ENCODE measurements at regions not wholly inside any gene's neighbourhood (a gene's known extent, or its start where the extent isn't known, plus 50 kb on each side); places are given as distances from the start of the nearest gene placed in this dataset.

DNA sequence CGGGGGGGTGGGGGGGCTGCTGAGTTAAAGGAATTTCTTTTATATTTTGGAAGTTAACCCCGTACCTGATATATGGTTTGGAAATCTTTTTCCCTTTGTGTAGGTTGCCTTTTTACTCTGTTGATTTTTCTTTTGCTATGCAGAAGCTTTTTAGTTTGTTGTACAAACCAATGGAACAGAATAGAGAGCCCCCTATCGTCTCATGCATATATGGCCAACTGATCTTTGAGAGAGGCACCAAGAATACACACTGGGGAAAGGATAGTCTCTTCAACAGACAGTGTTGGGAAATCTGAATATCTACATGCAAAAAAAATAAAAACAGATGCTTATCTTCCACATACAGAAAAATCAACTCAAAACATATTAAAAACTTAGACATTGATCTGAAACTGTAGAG is 647.8 kb upstream of the KLHL29 start:
- no peak for DNase-seq (ENCODE audit: low spot score)

DNA sequence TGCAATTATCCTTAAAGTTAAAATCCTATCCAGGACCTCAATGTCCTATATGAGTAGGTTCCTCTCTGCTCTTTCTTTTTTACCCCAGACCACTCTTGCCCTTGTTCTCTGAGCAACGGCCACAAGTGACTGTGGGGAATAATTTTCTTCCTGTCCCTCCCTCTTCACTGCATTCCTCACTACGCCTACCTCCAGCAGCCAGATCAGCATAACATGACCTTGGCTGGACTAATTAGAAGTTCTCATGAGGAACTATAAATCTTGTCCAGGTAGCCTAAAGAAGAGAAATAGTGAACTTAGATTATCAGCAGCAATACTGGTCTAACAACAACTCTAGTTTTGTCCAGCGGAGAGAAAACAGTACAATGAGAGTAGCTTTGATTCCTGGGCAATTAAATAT is 643.8 kb upstream of the KLHL29 start:
- no peak for DNase-seq (ENCODE audit: low spot score)

DNA sequence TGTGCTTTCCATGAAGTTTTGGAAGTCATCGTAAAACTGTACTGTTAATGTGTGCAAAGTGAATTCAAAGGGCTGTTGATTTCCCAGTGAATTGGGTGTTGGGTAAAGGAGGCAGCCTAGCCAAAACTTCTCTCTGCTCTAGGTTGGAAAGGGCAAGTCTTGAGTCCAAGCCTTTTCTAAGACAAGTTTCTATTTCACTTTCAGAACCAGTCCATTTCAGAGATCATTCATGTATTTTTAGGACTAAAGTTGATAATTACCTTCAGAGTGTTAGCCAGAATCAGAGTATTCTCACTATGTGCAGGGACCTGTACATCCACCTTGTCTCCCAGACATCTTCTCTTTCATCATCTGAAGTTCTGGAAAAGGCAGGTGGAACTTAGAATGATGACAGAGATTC is 636.1 kb upstream of the KLHL29 start:
- no peak for DNase-seq (ENCODE audit: low spot score)

DNA sequence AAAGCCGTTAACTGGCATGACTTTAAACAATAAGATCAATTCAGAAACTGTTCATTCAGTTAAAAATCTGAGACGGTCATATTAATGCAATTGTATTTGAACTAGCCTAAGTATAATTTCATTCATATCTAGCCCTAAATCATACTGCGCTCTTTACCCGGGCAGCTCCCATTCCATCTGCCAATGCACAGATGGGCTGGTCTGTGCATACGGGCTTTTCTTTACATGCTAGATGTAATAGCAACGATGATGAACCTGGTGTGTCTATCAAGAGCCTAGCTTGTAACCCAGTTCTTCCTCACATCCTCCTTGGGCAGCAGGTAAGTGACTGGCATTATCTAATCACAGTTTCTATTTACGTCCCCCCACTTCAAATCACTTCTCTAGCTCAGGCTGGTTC is 631.5 kb upstream of the KLHL29 start:
- DNase-seq (ENCODE audit: low spot score): no peak

DNA sequence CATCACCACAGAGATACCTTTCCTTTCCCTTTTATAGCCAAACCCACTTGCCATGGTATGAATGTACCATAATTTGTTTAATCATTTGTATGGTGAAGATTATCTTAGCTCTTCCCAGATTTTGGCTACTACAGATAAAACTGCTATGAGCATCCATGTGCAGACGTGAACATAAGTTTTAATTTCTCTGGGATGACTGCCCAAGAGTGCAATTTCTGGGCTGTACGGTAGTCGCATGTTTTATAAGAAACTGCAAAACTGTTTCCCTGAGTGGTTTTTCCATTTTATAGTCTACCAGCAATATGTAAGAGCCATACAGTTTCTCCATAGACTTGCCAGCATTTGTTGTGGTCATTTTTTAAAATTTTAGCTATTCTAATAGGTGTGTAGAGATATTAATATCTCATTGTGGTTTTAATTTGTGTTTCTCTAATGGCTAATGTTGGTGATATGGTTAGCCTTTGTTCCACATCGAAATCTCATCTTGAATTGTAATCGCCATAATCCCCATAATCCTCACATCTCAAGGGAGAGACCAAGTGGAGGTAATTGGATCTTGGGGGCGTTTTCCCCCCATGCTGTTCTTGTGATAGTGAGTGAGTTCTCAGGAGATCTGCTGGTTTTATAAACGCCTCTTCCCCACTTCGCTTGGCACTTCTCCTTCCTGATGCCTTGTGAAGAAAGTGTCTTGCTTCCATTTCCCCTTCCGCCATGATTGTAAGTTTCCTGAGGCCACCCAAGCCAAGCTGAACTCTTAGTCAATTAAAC is 628.5 kb upstream of the KLHL29 start:
- DNase-seq (ENCODE audit: low spot score): no peak

DNA sequence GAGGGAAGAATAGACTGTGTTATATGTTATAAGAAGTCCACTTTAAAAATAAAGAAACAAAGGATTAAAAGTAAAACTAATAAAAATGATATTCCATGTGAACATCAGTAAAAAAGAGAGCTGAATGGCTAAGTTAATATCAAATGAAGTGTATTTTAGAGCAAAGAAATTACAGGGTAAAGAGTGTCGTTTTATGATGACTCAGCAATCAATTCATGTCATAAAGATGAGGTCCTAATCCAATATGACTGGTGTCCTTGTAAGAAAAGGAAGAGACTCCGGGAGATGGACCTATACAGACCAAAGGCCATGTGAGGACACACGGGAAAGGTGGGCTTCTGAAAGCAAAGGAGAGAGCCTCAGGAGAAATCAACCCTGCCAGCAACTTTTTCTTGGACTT is 615.5 kb upstream of the KLHL29 start:
- DNase-seq (ENCODE audit: low spot score): no peak

DNA sequence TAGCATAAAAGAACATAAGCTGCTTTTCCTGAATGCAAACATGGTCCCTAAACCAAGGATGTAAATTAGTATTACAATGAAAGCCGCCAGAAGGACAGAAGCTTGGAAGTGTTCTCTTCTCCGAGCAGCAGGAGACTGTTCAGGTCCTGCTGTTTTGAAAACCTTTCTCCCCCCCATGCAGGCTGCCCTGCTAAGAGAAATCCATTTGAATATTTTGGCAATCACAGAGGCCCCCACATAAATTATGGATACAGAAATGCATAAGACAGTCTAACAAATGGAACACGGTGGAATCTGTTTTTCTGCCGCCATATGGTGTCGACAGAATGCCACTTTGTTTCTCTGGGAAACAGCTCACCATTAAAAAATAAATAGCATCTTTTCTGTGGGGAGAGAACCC is 600.4 kb upstream of the KLHL29 start:
- DNase-seq (ENCODE audit: low spot score): no peak

DNA sequence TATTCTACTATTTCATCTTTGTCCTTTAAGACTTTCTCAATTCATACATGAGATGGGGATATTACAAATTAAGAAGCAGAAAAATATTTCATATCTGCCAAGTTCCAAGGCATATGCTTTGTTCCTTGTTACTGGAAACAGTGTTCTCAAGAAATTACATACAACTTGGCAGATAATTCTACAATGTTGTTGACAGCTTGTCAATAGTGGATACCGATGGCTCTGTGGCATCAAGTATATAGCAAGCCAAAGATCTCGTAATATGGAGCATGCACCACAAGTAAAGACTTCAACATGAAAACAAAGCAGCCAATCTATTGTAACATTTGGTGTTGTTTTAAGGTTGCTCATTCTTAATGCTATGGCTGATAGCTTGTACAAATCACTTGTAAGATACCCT is 598.2 kb upstream of the KLHL29 start:
- no peak for DNase-seq (ENCODE audit: low spot score)

DNA sequence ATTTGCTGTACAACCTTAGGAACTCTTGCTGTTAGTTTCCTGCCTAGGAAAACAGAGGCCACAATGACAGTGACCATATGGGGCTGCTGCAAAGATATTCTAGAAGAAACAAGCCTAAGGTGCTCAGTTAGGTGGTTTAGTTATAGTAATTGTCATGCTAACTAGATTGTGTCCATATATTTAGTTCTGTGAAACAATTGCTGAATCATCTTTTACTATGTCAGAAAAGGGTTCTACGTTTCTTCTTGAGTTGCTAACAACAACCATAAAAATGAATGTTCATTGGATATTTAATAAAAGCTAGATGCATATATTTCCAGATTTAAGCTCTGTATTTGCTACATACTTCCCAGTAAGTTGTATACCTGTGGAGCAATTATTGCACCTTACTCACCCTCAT is 597.2 kb upstream of the KLHL29 start:
- DNase-seq (ENCODE audit: low spot score): no peak

DNA sequence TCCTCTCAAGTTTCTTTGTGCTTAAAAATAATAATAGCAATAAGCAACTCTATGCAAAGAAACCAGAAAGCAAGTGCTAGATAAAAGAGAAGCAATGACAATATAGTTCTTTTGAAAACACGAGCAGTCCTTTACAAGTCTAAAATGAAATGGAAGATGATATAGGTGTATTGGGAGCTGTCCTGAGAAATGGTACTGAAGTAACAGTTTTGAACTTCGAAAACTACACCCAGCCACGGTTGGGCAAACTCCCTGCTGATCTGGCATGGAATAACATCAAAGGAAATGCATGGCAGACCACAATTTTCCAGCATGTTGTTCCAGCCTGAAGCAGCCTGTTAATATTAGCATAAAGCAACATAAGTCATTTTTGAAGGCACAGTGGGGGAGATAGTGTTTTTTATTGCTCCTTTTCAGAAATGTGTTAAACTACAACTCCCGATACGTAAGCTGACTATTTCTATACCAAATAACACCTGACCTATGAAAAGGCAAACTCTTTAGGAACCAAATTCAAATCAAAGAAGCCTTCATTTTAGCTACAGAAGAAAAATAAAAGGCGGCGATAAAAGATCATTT is 596.1 kb upstream of the KLHL29 start:
- DNase-seq (ENCODE audit: low spot score): no peak

DNA sequence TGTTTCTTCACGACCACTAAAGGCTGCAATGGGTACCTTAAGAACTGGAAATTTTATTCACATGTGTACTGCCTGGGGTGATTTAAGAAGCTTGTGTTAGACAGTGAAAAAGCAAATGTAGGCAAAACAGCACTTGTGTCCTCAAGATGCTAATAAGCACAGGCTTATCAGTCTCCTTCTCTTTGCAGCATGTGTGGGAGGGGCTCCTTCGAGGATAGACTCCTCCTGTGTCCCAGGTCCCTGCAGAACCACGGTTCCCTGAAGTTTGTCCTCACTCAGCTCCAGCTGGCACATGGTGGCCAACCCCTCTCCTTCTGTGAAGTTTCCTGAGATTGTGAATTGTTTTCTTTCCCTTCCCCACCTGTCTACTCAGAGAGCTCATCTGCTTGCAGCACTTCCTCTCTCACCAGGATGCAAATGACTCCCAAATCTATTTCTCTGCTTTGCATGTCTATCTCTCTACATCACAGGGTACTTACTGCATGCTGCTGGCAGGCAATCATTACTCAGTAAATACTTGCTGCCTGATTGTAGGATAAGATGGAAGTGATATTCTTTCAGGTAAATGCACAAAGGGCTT is 589.6 kb upstream of the KLHL29 start:
- no peak for DNase-seq (ENCODE audit: low spot score)

DNA sequence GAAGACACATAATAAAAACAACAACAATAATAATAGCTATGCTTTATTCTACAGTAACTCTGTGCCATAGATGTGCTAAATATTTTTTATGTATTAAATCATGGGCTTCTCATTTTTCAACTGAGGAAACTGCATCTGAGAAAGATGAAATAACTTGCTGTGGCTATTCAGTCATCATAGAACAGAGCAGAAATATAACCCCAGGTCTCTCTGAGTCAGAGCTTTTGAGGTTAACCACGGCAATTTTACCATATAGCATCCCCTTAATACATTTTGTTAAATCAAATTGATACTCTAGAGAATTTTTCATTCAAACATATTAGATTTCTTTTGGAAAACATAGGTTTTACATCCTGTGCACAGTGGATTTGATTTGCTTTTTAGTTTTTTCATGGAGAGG is 586.6 kb upstream of the KLHL29 start:
- DNase-seq (ENCODE audit: low spot score): no peak

DNA sequence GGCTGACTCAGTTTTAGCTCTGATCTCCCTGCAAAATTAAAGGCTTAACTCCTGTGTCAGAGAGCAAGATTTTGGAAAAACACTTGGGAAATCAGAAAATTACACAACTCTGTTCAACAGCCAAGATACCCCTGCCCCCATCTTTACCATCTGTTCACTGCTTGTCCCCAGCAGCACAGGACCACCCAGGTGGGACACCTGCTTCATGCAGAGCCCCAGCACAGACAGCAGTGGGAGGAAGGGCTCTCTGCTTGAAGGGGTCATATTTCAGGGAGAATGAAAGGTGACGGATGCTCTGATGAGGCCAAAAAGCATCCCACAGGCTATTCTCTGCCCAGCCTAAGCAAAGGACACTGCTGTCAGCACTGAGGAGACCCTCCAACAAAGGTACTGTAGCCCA is 584.6 kb upstream of the KLHL29 start:
- no peak for DNase-seq (ENCODE audit: low spot score)

DNA sequence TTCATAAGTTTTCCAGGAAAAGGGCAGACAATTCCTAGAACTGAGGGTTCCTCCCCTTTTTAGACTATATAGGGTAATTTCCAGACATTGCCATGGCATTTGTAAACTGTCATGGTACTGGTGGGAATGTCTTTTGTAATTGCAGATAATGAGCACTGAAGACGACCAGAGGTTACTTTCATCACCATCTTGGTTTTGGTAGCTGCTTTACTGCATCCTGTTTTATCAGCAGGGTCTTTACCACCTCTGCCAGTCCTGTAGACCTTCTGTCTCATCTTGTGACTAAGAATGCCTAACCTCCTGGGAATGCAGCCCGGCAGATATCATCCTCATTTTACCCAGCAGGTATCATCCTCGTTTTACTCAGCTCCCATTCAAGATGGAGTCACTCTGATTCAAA is 583.9 kb upstream of the KLHL29 start:
- no peak for DNase-seq (ENCODE audit: low spot score)

DNA sequence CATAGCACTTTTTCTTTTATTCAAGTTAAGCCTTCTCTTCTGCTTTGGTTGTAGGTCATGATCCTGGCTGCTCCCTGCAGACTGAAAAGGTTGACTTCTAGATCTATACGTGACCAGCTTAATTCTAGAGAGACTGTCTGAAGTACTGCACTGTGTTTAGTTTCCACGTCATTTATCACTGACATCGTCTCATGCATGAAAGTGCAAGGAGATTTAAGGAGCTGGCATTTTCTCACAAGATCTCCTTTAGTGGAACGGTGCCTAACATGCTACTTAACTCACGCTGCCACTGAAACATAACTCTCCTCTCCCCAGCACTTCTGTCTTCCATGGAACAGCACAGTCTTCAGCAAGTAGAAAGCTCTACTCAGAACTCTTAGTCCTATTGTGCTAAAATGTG is 583.0 kb upstream of the KLHL29 start:
- DNase-seq (ENCODE audit: low spot score): no peak

DNA sequence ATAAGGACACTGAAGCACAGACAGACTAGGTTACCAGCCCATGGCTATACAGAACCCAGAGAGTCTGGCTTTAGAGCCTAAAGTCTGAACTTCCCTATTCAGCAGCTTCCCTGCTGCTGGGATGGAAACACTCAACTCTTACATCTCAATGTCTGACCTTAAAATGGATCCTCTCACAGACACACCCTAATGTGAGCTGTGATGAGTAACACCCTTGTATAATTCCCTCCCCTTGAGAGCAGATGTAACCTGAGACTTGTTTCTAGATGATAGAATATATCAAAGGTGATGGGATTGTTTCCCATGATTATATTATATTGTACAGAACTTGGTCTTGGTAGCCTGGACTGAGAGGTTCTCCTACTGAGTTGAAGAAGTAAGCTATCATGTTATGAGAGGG is 577.1 kb upstream of the KLHL29 start:
- no peak for DNase-seq (ENCODE audit: low spot score)

DNA sequence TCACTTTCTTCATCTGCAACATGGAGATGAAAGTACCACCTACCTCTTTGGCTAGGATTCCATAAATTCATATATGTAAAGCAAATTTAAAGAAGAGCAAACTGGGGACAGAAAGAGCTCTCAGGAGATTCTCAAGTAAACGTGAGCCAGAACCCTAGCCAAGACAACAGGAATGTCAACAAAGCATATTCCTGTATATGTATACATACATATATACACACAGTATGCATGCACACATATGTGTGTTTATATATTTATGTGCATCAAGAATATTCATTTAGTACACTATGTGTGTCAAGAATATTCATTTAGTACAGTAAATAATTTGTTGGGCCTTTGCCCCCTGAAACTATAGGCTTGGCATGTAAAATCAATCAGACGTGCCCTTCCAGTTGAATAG is 574.4 kb upstream of the KLHL29 start:
- DNase-seq (ENCODE audit: low spot score): no peak

DNA sequence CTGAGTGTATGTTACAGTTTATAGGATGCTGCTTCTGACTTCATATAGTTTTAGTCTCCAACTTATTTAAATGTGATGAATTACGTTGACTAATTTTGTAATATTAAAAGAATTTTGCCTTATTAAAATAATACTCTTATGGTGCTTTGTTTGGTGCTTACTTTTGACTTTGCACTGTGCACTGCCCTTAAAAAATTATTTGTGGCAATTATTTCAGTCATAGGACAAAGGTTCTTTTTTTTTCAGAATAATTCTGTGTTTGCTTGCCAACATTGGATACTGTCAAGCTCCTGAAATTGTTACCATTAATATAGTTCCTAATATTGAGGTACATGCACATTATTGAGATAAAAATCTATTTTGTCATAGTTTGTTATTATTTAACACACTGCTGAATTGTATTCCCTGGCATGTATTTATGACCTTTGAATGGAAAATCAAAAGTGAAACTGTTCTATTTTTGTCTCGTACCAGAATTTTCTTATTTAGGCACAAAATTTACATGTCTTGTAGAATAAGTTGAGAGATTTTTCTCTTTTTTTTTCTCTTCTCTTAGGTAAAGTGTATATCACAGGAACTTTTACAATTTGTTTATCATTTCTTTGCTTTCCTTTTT is 572.8 kb upstream of the KLHL29 start:
- no peak for DNase-seq (ENCODE audit: low spot score)

DNA sequence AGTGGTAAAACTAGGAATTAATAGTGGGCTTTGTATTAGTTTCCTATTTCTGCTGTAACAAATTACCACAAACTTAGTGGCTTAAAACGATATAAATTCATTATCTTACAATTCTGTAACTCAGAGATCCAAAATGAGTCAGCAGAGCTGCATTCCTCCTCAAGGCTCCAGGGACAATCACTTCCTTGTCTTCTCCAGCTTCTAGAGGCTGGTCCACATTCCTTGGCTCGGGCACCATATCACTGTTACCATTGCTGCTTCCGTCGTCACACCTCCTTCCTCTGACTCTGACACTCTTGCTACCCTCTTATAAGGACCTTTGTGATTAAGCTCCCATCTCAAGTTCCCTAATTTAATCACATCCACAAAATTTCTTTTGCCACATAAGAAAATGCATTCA is 567.8 kb upstream of the KLHL29 start:
- DNase-seq (ENCODE audit: low spot score): no peak

DNA sequence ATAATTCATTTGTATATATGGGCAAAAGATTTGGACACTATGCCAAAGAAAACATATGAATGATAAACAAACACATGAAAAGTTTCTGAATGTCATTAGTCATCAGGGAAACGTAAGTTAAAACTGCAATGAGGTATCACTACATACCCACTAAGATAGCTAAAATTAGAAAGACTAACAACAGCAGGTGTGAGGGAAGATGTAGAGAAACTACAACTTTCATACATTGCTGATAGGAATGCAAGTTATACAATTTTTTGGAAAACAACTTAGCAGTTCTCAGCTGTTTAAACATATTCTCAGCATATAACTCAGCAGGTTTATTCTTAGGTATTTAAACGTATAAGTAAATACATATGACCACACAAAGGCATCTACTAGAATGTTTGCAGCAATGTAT is 563.5 kb upstream of the KLHL29 start:
- no peak for DNase-seq (ENCODE audit: low spot score)

DNA sequence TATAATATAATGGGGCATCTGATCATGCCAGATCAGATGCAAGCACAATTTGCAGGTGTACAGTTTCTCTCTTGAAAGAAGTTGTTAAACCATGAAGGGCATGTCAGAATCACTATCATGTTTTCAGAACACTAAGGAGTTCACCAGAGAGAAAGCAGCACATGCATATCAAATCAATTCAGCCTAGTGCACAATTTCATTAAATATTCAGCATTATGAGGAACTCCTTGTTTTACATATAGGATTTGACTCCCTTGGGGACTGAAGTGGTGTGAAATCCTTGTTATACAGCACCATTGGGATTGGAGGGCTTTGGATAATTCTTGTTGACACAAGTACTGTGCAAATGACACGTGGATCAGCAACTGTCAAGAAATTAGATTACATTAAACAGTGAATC is 562.1 kb upstream of the KLHL29 start:
- no peak for DNase-seq (ENCODE audit: low spot score)

DNA sequence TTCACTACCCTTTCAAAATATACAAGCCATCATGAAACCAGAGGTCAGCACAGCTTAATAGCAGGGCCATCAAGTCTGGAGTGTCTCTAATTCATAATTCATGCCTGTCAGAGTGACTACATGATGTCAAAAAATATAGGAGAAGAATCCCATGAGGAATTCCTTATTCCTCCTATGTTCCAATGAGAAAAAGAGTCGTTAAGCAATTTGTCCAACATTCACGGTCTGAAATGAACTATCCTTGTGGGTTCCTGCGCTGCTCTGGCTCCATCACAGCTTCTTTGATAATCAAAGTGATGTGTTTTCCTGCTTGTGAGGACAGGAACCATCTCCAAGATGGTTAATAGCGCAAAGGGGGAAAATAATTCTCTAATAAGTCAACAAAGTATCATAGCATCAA is 560.4 kb upstream of the KLHL29 start:
- no peak for DNase-seq (ENCODE audit: low spot score)

DNA sequence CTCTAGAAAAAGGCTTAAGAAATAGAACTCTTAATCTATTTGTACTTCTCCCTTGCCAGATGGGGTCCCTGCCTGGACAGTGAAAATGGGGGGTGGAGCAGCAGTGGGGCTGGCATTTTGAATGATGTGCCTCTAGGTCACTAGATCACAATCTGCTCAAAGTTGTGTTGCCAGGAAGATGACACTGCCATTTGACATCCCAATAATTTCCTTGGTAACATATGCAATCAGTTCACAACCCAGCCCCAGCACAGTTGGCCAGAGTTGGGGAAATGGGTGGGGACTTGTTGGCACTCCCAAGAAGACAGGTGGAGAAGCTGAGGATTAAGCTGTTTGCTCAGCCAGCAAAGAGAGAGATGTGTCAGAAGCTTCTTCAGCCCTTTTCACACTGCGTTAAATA is 558.3 kb upstream of the KLHL29 start:
- DNase-seq (ENCODE audit: low spot score): no peak

DNA sequence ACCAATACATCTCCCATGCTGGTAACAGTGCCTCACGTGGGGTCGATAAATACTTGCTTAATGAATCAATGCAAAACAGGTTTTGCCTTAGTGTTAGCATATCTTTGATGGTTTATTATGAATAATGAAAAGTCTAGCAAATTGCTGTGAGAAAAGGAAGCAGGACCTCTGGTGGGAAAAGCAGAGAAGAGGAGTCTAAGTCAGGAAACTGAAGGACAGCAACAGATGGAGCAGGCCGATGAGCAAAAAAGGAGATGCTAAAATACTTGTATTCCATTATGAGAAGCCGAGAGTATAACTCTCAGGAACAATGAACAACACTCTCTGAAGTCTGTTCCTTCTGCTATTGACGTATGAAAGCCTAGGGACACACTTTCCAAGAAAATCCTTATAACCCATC is 555.2 kb upstream of the KLHL29 start:
- no peak for DNase-seq (ENCODE audit: low spot score)

Data from CD4-positive, alpha-beta T cell treated with Interleukin-15 for 4 hours (primary cell).